Loucy (cell line): ENCODE measurements at regions not wholly inside any gene's neighbourhood (a gene's known extent, or its start where the extent isn't known, plus 50 kb on each side); places are given as distances from the start of the nearest gene placed in this dataset.

Experiments
- H2AFZ ChIP-seq: fragments of 200-600 bp; sonication (generic); 2 replicates; pipeline ENCODE4 v1.6.0; 2016; ENCODE audit warnings: antibody characterized with exemption, mild to moderate bottlenecking, low read length, moderate library complexity
- H3F3A ChIP-seq: fragments of 200-600 bp; 2 replicates; pipeline ENCODE4 v1.6.0; 2016; ENCODE audit warnings: antibody characterized with exemption, low read depth, mild to moderate bottlenecking
- H3K27me3 ChIP-seq: fragments of 200-600 bp; sonication (generic); 2 replicates; pipeline ENCODE4 v1.6.1; 2014; ENCODE audit warnings: low read length, mild to moderate bottlenecking; ENCODE audit not compliant: insufficient read depth, poor library complexity, severe bottlenecking
- H3K36me3 ChIP-seq: fragments of 200-600 bp; sonication (generic); 2 replicates; pipeline ENCODE4 v1.6.1; 2016; ENCODE audit warnings: low read length; ENCODE audit not compliant: insufficient read depth
- H3K4me1 ChIP-seq: fragments of 200-600 bp; sonication (generic); 2 replicates; pipeline ENCODE4 v1.5.1; 2014; ENCODE audit warnings: low read length, mild to moderate bottlenecking; ENCODE audit not compliant: insufficient read depth, poor library complexity, severe bottlenecking
- H3K4me2 ChIP-seq: fragments of 200-600 bp; sonication (generic); 2 replicates; pipeline ENCODE4 v1.6.0; 2014; ENCODE audit warnings: antibody characterized with exemption, low read length, low read depth, mild to moderate bottlenecking; ENCODE audit not compliant: poor library complexity, severe bottlenecking
- H3K4me3 ChIP-seq: fragments of 200-600 bp; sonication (generic); 2 replicates; pipeline ENCODE4 v1.5.1; 2014; ENCODE audit warnings: low read length, mild to moderate bottlenecking, mixed read lengths; ENCODE audit not compliant: poor library complexity, severe bottlenecking
- H3K79me2 ChIP-seq: fragments of 200-600 bp; sonication (generic); 2 replicates; pipeline ENCODE4 v1.6.1; 2014; ENCODE audit warnings: low read length; ENCODE audit not compliant: insufficient read depth
- H3K9ac ChIP-seq: fragments of 200-600 bp; sonication (generic); 2 replicates; pipeline ENCODE4 v1.6.0; 2014; ENCODE audit warnings: mild to moderate bottlenecking, low read depth, low read length, moderate library complexity; ENCODE audit not compliant: poor library complexity, severe bottlenecking
- H3K9me2 ChIP-seq: fragments of 200-600 bp; sonication (generic); replicated peaks from 2 replicates; pipeline ENCODE4 v1.6.1; 2016; ENCODE audit warnings: low read depth, low read length, mixed read lengths
- H3K9me3 ChIP-seq: fragments of 200-600 bp; sonication (generic); 2 replicates; pipeline ENCODE4 v1.6.1; 2014; ENCODE audit warnings: mild to moderate bottlenecking, antibody characterized with exemption, low read length, low read depth; ENCODE audit not compliant: insufficient read depth
- H4K20me1 ChIP-seq: fragments of 200-600 bp; sonication (generic); 2 replicates; pipeline ENCODE4 v1.6.0; 2014; ENCODE audit warnings: antibody characterized with exemption, low read length, mild to moderate bottlenecking; ENCODE audit not compliant: insufficient read depth, poor library complexity, severe bottlenecking
- CTCF ChIP-seq: fragments of 200-600 bp; sonication (generic); conservative IDR thresholded peaks from 2 replicates; pipeline ENCODE4 v1.5.1; 2014; ENCODE audit warnings: mild to moderate bottlenecking, antibody characterized with exemption, low read length
- EZH2phosphoT487 ChIP-seq: fragments of 200-600 bp; IDR thresholded peaks from 2 replicates; pipeline ENCODE4 v1.6.1; 2018; ENCODE audit warnings: antibody characterized with exemption, mild to moderate bottlenecking, moderate library complexity, borderline replicate concordance

GRCh38 chr1:199970125-199970524 lies 57.4 kb upstream of the NR5A2 start:
- Histone ChIP-seq H3K27me3 (no peaks in the 10 kb centered on the region), H3K36me3 (no peaks in the 10 kb centered on the region), H2AFZ (no peak overlapping the region), H3K4me3 (no peak overlapping the region), H4K20me1 (no peaks in the 10 kb centered on the region), H3K9ac (no peak overlapping the region), H3K9me3 (no peaks in the 10 kb centered on the region), H3K9me2 (no peaks in the 10 kb centered on the region), H3K79me2 (no peaks in the 10 kb centered on the region), H3K4me1 (no peaks in the 10 kb centered on the region), H3K4me2 (no peak overlapping the region), H3F3A (no peaks in the 10 kb centered on the region)
- no peak for TF ChIP-seq CTCF

DNA sequence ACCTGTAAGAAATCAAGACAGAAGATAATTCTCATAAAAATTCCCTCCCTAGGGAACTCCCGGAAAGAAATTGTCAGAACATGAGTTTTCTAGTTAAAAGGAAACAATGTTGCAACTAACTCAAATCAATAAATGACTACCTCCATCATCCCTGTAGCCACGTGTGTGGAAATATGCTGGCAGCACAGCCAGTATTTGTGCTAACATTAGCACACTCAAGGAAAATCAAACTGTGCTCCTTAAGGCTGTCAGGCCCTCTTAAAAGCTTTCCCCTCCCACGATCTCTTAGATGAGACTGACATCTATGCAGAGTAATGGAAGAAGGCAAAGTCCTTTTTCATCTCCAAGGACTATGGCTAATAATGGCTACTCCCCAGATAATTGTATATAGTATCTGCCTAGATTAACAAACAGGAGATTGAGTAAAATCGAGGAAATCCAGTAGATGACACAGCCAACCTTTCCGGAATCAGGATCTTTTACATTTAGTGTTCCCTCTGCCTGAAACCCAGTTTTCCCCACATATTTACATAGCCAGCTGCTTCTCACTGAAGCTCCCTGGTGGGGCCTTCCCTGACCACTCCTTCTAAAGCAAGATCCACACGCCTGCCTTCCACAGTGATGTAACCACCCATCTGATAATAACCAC lies 50.9 kb upstream of the NR5A2 start:
- H3K36me3 ChIP-seq: no peaks in the 10 kb centered on the region
- no peaks in the 10 kb centered on the region for H3K9me3 ChIP-seq
- no peaks in the 10 kb centered on the region for H3K27me3 ChIP-seq
- H3K9ac ChIP-seq: no peak overlapping the region
- no peak overlapping the region for H3K4me2 ChIP-seq
- no peak overlapping the region for H2AFZ ChIP-seq
- TF ChIP-seq CTCF: no peak
- TF ChIP-seq EZH2phosphoT487: no peak
- no peaks in the 10 kb centered on the region for H3K79me2 ChIP-seq
- H3K4me3 ChIP-seq: no peak overlapping the region
- H3K4me1 ChIP-seq: no peaks in the 10 kb centered on the region
- H4K20me1 ChIP-seq: no peaks in the 10 kb centered on the region
- no peaks in the 10 kb centered on the region for H3F3A ChIP-seq
- no peaks in the 10 kb centered on the region for H3K9me2 ChIP-seq
